Right hindlimb (tissue), 1 donor: ENCODE measurements at regions not wholly inside any gene's neighbourhood (a gene's known extent, or its start where the extent isn't known, plus 50 kb on each side); places are given as distances from the start of the nearest gene placed in this dataset.

Experiments used
- DNase-seq: peaks from one replicate; pipeline ENCODE4 v3.0.0-alpha.2; 2018

GRCh38 chr16:50469121-50469743, 79.0 kb upstream of the NKD1 start:
- no peak for DNase-seq

DNA sequence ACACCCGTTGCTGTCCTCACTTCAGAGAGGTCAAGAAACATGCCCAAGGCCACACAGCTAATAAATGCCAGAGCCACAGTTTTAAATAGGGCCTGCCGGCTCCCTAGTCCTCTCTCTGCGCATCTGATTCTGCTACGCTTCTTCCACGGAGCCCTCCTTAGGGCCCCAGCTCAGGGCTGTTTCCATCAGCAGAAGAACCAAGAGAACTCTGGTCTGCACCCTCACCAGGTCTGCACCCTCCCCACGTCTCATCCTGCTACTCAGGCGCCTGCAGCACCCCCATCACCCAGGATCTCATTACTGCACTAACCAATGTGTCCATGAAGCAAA, 79.5 kb upstream of the NKD1 start:
- no peak for DNase-seq

GRCh38 chr16:50467943-50468748, 80.0 kb upstream of the NKD1 start:
- DNase-seq, result peak; percentile 47

DNA sequence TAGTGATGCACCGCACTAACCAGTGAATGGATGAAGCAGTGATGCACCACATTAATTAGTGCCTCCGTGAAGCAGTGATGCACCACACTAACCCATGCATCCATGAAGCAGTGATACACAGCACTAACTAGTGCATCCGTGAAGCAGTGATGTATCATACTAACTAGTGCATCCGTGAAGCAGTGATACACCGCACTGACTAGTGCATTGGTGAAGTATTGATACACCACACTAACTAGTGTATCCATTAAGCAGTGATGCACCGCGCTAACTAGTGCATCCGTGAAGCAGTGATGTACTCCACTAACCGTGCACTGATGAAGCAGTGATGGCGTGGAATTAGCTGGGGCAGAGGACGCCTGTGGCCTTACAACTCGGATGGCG, 80.6 kb upstream of the NKD1 start:
- no peak for DNase-seq

DNA sequence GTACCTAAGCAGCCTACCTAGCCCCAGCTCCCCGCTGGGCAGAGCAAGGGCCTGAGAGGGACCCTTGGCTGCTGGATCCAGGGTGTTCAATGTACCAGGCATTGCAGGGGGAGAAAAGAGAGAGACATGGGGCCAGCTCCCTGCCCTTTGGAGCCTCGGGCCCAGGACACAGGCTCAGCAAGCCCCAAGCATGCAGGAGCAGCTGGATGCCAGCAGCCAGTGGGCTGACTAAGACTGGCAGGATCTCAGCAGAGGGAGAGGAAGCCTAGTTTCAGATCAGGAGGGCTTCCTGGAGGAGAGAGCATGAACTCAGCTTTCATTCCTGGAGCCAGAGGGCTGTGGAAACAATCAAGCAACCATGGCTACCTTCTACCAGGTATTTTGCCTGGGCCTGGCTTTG, 82.0 kb upstream of the NKD1 start:
- DNase-seq, result no peak

DNA sequence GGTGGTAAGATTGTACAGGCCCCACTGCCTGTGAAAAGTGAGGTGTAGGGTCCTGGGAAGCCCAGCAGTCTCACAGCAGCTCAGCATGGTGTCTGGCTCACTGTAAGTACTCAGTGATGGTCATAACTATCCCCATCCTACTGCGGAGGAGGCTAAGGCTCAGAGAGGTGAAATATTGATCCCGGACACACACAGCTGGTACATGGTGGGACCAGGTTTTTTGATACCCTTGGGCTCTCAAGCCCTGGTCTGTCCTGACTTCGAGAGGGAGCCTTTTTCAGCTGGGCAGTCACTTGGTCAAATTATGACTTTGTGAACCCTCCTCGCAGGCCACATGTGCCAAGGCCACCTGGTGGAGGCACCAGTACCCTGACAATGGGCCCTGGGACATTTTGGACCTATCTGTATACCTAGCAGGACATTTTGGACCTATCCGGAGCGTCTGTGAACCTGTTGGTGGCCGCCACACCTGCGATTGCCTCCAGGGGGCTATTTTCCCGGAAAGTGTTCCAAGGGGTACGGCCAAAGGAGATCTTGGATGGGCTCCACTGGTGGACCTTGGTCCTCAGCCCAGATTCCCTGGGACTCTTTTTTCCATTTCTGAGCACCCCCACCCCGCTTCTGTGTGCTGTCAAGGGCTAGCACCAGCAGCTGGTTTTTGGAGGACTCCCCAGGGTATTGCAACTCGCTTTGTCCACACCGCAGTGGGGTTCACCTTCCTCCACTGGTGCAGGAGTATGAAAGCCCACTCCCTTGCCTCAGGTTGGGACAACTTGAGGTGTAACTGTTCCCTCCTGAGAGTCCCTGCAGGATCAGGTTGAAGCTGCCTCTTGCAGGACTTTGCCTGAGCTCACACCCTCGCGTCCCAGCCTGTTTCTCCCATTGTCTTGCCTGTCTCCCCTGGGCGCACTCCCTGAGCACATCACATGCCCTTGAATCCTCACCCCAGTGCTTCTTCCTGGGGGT, 83.6 kb upstream of the NKD1 start:
- no peak for DNase-seq

- DNase-seq, result no peak
Measured at GRCh38 chr16:50463581-50464324, 84.4 kb upstream of the NKD1 start.

DNA sequence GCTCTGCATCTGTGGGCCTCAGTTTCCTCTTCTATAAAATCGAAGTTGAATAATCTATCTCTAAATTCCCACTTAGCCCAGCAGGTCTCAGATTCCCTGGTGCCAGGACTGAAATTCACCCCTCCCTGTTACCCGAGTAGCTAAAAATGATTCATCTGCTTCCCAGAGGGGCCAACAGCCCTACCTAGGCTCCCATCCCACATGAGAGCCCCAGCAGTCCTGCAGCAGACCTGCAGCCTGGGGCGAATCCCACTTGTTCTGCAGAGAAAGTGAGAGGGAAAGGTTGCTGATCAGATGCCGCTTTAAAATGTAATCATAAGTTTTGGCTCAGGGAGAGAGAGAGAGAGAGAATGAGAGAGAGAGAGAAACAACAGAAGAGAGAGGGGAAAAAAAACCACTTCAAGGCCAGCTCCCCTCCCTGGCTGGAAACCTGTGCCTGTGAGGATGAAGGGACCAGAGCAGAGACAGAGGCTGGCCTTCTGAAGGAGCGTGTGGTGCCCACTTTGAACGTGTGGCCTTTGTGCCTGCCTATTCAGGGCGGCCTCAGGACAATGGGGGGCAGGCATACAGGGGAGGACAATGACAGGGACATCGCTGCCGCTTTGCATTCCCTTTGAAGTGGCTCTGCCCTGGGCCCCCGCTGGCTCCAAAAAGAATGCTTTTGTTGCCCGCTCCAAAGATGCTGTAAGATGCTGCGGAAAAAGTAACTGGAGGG, 85.2 kb upstream of the NKD1 start:
- no peak for DNase-seq

GRCh38 chr16:50461400-50461760, 86.8 kb upstream of the NKD1 start:
- DNase-seq, result no peak

- DNase-seq, result no peak
Measured at GRCh38 chr16:50460538-50461399, 87.4 kb upstream of the NKD1 start.

DNA sequence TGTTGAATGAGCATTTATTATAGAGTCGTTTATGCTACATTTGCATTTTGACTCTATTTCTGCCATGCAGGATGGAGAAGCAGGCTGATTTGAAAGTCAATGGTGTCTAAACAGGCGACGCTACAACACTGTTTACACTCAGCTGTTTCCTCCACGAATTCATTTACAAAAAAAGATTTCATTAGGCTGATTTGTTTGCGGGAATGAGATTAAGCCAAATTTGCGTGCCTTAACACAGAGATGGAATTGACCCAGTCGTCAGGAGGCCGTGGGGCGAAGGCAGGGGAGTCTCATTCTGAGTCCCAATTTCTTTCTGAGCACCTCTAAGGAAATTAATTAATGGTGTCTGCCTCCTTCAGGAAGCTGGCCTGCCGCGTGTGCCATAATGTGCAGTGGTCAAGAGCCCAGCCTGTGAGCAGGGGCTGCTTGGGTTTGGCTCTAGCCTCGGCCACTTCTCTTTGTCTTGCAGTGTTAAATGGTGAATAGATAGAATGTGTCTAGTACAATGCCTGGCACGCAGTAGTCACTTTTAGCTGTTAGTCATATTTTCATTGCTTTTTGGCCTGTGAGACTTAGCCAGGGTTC, 88.6 kb upstream of the NKD1 start:
- DNase-seq, result no peak

DNA sequence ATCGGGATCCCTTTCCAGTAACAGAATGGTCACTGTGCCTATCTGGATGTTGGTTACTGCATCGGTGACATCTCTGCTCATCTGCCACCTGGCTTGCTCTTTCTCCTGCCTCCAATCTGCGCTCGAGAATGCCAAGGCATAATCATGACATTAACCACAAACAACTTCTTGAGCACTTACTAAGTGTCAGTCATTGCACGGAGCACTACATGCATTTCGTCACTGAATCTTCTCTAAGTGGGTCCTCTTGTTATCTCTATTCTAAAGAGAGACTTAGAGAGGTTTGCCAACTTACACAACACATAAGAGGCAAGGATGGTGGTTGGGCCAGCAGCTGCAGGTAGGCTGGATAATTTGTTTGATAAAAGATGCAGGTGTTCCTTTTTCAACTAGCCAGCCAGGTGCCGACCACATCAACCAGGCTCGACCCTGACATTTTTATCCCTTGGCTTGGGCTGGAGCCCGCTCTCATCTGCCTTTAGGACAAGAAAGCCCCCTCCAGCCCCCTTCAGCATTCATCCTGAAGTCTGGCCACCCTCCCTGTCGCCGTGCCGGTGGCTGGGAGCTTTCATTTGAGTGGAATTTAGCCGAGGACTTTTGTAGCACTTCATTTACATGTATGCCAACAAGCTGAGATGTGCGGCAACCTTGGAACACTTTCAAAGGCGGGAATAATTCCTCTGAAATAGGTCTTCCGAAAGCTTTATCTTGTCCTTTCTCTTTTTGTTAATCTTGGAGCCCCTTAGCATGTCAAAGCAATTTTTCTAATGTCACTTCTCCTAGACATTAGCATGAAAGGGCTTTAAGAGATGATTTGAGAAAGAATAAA, 89.3 kb upstream of the NKD1 start:
- no peak for DNase-seq

GRCh38 chr16:50457979-50458491, 89.2 kb upstream of the BRD7 start:
- no peak for DNase-seq

DNA sequence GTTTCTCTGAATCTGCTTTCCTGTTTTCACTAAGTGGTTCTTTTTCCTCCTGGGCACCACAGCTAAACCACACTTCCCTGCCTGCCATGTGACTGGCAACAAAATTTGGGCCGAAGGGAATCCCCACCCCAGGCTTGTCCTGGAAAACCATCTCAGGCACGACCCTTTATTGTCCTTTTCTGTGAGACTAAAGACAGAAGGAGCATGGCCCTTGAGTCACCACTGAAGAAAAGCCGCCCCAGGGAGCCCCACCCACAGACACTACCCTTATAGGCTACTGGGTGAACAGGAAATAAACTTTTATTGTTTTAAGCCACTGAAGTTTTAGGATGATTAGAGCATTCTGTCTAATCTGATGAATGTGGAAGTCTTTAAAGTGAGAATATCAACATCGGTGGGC, 88.6 kb upstream of the BRD7 start:
- DNase-seq, result no peak

DNA sequence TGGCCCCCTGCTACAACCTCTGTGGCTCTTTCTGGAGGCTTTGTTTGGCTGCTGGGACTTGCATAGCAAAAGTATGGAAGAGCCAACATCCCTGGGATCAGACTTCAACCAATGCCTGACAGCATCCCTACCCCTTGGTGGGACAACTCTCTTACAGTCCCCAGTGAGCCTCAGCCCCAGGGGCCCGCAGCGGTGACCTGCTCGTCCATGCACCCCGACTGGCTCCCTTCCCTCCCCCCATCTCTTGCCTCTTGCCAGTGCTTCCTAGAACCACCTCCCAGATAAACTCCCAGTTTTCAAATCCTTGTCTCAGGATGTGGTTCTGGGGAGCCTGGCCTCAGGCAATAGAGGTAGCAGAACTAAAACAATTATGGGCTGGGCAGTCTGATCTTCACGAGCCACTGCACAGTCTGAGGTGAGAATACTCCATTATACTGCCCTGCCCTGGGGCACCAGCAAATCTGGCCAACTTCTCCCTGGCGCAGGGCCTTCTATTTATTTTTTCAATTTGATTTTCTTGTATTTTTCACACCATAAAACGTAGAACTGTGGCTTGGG, 86.6 kb upstream of the BRD7 start:
- DNase-seq, result no peak

- no peak for DNase-seq
Measured at GRCh38 chr16:50453446-50453845, 84.7 kb upstream of the BRD7 start.

DNA sequence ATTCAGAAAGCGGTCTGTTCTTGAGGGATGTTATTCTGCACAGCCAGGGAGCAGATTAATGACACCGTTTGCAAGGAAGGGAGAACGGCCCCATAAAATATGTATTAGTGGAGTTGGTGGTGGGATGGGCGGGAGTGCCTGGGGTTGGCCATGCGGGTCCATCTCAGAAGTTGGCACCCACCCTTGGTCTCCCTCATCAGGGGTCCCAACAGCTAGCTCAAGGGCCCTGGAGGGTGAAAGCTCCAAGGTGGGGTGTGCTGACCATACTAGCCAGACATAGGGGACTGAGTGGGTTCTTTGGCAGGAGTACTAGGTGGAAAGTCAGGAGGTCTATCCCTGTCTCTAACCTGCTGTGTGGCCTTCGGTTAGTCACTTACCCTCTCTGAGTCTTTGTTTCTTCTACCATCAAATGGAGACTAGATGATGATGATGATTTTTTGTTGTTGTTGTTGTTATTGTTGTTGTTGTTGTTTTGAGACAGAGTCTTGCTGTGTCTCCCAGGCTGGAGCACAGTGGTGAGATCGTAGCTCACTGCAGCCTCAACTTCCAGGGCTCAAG, 83.2 kb upstream of the BRD7 start:
- DNase-seq, result no peak

DNA sequence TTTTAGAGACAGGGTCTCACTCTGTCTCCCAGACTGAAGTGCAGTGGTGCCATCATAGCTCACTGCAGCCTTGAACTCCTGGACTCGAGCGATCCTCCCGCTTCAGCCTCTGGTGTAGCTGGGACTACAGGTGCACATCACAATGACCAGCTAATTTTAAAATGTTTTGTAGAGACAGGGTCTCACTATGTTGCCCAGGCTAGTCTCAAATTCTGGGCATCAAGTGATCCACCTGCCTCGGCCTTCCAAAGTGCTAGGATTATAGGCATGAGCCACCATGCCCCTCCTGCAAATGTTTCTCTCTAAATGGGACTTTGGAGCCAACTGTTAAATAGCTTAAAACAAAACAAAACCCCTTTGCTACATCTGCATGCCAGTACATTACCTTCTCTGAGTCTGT, 82.2 kb upstream of the BRD7 start:
- DNase-seq, result no peak

- no peak for DNase-seq
Measured at GRCh38 chr16:50449800-50450199, 81.0 kb upstream of the BRD7 start.
